ENCODE measurements at regions not wholly inside any gene's neighbourhood (a gene's known extent, or its start where the extent isn't known, plus 50 kb on each side); places are given as distances from the start of the nearest gene placed in this dataset.

DNA sequence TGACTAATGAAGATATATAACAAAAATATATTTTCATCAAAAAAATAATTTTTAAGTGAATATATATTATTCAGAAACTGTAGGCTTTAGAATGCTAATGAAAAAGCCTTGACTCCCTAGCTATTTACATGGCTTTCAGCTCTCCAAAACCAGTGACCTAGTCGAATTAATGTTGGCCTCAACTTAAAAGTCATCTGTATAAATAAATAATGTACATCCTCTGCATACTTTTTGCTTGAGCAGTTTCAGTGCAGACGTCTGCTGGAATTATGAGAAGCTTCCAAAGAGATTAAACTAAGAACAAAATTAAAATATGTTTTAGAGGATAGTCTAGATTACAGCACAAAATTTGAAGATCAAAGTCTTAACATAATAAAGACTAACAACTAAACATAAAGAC, 520.4 kb upstream of the ALCAM start:
- no peaks in the 10 kb centered on the region for H3K4me1 ChIP-seq
- H3K27ac ChIP-seq: no peak overlapping the region
- H3K27me3 ChIP-seq: no peaks in the 10 kb centered on the region
- intact Hi-C loops (cut with DNase I): no loop called here
- TF ChIP-seq, protein P1, sequence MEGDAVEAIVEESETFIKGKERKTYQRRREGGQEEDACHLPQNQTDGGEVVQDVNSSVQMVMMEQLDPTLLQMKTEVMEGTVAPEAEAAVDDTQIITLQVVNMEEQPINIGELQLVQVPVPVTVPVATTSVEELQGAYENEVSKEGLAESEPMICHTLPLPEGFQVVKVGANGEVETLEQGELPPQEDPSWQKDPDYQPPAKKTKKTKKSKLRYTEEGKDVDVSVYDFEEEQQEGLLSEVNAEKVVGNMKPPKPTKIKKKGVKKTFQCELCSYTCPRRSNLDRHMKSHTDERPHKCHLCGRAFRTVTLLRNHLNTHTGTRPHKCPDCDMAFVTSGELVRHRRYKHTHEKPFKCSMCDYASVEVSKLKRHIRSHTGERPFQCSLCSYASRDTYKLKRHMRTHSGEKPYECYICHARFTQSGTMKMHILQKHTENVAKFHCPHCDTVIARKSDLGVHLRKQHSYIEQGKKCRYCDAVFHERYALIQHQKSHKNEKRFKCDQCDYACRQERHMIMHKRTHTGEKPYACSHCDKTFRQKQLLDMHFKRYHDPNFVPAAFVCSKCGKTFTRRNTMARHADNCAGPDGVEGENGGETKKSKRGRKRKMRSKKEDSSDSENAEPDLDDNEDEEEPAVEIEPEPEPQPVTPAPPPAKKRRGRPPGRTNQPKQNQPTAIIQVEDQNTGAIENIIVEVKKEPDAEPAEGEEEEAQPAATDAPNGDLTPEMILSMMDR (IDR thresholded peaks at IDR 0.05): no peak
- DNase-seq (ENCODE audit: low spot score in 2 of 2): no peak
- H3K36me3 ChIP-seq: no peaks in the 10 kb centered on the region
- no peak overlapping the region for H3K4me3 ChIP-seq
- H3K9me3 ChIP-seq: no peaks in the 10 kb centered on the region

DNA sequence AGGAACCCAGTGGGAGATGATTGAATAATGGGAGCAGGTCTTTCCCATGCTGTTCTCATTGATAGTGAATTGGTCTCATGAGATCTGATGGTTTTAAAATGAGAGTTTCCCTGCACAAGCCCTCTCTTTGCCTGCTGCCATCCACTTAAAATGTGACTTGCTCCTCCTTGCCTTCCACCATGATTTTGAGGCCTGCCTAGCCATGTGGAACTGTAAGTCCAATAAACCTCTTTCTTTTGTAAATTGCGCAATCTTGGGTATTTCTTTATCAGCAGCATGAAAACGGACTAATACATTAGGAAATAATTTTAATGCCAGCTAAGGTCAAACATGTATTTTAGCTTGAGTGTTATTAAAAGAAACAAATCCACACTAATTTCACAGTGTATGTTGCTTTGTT, 517.6 kb upstream of the ALCAM start:
- TF ChIP-seq, protein P1 (IDR thresholded peaks at IDR 0.05): no peak
- Histone ChIP-seq H3K36me3 (no peaks in the 10 kb centered on the region), H3K4me3 (no peak overlapping the region), H3K27ac (no peak overlapping the region), H3K9me3 (no peaks in the 10 kb centered on the region), H3K4me1 (no peaks in the 10 kb centered on the region), H3K27me3 (no peaks in the 10 kb centered on the region)
- no peak for DNase-seq (ENCODE audit: low spot score in 2 of 2)
- intact Hi-C loops (cut with DNase I): no loop called here

DNA sequence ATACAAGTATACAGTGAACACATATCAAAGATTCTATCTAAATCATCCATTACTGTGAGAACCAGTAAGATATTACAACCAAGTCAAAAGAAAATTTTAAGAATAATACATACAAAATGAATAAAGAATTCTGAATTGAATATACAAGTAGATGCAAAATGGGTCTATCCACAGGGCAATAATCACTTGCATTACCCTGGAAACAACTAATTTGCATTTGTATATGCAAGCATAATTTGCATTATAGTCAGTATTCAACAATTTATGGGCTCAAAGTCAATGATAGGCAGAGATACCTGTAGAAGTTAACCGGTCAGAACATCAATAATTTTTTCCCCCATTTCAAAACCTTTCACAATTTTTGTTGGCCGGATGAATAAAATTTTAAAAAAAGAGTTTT, 512.2 kb upstream of the ALCAM start:
- H3K4me3 ChIP-seq: no peak overlapping the region
- no peak overlapping the region for H3K27ac ChIP-seq
- H3K27me3 ChIP-seq: no peaks in the 10 kb centered on the region
- no peaks in the 10 kb centered on the region for H3K9me3 ChIP-seq
- intact Hi-C loops (cut with DNase I): no loop called here
- no peaks in the 10 kb centered on the region for H3K4me1 ChIP-seq
- no peak for DNase-seq (ENCODE audit: low spot score in 2 of 2)
- H3K36me3 ChIP-seq: no peaks in the 10 kb centered on the region
- TF ChIP-seq, protein P1 (IDR thresholded peaks at IDR 0.05): no peak

DNA sequence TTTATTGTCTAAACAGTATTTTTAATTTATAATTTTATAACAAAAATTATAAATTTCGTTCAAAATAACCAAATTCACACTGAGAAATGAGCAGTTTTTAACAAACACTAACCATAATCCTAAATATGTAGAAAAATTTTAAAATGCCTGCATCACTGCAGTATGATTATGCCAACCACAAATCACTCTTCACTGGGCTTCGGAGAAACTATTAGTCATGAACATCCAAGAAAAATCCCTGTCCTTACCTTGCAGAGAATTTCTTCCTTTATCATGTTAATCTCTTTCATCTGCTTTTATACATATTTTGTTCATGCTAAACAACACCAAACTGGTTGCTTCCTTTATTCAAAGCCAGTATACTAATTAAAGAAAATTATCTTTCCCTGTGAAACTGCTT, 511.0 kb upstream of the ALCAM start:
- no peaks in the 10 kb centered on the region for H3K4me1 ChIP-seq
- no peak overlapping the region for H3K27ac ChIP-seq
- H3K4me3 ChIP-seq: no peak overlapping the region
- H3K36me3 ChIP-seq: no peaks in the 10 kb centered on the region
- intact Hi-C loops (cut with DNase I): no loop called here
- no peaks in the 10 kb centered on the region for H3K27me3 ChIP-seq
- no peaks in the 10 kb centered on the region for H3K9me3 ChIP-seq
- TF ChIP-seq, protein P1 (IDR thresholded peaks at IDR 0.05): no peak
- no peak for DNase-seq (ENCODE audit: low spot score in 2 of 2)

DNA sequence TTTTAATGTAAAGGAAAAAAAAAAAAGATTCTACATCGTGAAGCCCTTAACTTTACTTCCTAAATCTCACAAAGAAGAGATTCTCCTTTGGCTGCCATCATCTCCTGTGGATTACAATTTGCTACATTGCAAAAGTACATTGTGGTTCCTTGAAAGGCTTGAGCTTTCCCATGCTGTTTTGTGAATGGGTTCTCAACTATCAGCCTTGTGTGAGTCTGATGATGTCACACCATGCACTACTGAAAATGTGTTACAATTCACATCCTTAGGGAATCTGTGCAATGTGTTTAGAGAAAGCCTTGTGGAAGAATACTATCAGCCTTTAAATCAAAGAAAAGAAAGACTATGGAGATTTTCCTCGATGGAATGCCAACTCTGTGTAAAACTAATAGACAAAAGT, 510.0 kb upstream of the ALCAM start:
- H3K4me3 ChIP-seq: no peak overlapping the region
- no peak overlapping the region for H3K27ac ChIP-seq
- no peaks in the 10 kb centered on the region for H3K36me3 ChIP-seq
- DNase-seq (ENCODE audit: low spot score in 2 of 2): no peak
- TF ChIP-seq, protein P1 (IDR thresholded peaks at IDR 0.05): no peak
- no peaks in the 10 kb centered on the region for H3K27me3 ChIP-seq
- no peaks in the 10 kb centered on the region for H3K4me1 ChIP-seq
- intact Hi-C loops (cut with DNase I): no loop called here
- no peaks in the 10 kb centered on the region for H3K9me3 ChIP-seq

DNA sequence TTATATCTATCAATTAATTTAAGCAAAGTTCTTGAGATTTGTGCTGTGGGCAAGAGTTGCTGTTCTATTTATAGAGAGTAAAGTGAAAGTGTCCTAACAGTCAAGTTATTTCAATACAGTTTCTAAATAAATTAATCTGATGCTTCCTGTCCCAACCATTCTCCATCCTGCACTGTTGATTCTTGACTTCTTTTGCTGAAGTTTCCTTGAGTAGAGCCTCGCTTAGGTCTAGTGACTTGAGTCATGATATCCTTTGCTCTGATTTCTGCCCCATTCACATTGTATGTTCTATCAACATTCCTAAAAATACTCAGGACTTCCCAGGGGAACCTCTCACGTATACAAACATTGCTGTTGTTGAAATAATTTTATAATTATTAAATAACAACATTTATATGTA, 498.4 kb upstream of the ALCAM start:
- no peaks in the 10 kb centered on the region for H3K9me3 ChIP-seq
- no peaks in the 10 kb centered on the region for H3K4me1 ChIP-seq
- DNase-seq (ENCODE audit: low spot score in 2 of 2): no peak
- no peak overlapping the region for H3K4me3 ChIP-seq
- TF ChIP-seq, protein P1 (IDR thresholded peaks at IDR 0.05): no peak
- H3K27me3 ChIP-seq: no peaks in the 10 kb centered on the region
- H3K27ac ChIP-seq: no peak overlapping the region
- intact Hi-C loops (cut with DNase I): no loop called here
- H3K36me3 ChIP-seq: no peaks in the 10 kb centered on the region

Measured in ascending aorta (tissue), 2 donors.